Stimulated activated CD4-positive, alpha-beta T cell treated with anti-CD3 and anti-CD28 coated beads, Interleukin-1b, Interleukin-23, amount 100 ng/mL, for 4 hours (primary cell): ENCODE measurements at regions not wholly inside any gene's neighbourhood (a gene's known extent, or its start where the extent isn't known, plus 50 kb on each side); places are given as distances from the start of the nearest gene placed in this dataset.
"Not testable (repeated sequence)": the region's sequence is repeated elsewhere in the genome, so short reads cannot be mapped to it uniquely, and the experiment has no call there.

ENCODE experiments used
- DNase-seq, 2 donors: peaks; one replicate each; pipeline ENCODE4 v3.0.0-alpha.2; 2020; ENCODE audit warnings: low read depth in 2 of 2

- no peak for DNase-seq
Observed at GRCh38 chr11:112615891-112616290, 345.3 kb upstream of the NCAM1 start.

- DNase-seq: no peak
Observed at GRCh38 chr11:112616327-112617097, 344.7 kb upstream of the NCAM1 start.

DNA sequence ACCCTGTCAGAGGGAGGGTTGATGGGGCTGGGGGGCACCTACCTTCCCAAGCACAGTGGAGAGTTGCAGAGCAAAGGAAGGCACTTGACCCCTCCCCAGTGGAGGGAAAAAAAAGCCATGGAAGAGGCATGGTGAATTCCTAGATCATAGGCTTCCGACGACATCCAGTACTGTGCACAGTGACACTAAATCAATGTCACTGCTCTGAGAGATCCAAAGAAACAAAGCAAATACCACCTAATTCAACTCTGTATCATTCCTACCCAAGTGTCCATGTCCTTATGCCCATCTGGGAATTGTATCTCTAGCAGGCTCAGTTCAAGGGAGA is 344.2 kb upstream of the NCAM1 start:
- DNase-seq: no peak

DNA sequence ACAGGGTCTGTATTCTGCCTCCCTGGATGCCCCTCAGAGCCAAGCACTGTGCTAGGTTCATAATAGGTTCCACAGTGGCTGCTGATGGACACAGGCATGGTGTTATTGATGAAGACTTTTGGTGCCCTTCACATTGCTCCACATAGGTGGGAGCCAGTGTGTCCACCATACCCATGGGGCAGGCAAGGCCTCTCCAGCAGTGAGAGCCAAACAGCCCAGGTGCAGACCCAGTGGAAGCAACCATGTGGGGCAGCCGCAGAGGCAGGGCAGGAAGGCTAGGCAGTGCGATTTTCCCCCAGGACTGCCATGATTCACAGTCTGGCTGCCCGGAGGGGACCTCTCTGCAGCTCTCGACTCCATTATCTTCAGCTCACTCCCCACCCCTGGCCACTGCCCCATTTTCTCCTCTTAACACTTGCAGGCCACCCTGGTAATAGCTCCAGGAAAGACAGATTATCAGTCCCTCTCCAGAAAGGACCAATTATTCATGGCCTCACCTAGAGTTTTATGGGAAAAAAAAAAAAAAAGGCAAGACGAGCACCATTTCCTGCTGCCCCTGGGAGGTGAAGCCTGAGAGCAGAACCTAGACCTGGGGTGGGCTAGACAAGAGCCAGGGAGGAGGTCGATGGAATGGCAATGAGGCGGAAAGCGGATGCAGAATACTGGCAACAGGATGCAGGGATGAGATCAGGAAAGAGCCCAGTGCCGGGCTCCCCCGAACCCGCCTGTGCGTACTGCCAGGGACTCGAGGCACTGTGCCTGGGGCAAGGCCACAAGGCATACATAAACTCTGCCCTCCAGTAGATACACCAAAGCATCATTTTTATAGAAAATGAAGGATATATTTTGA is 343.0 kb upstream of the NCAM1 start:
- DNase-seq: no peak

DNA sequence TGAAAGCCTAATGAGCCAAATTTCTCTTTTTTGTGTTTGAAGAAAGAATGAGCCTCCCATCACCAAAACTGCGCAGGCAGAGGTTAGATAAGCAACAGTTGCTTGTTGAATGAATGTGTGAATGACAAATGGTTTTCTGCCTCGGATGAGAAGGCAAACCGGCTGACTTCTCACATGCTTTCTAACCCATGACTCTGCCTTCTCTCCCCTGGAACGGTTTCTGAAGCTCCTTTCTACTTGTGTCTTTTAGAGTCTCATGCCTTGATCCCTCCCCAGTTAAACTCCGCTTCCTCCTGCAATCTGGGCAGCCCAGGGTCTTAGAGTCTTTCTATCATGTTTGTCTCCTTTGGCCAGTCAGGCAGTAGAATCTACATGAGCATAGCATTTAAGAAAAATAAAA is 342.1 kb upstream of the NCAM1 start:
- no peak for DNase-seq

DNA sequence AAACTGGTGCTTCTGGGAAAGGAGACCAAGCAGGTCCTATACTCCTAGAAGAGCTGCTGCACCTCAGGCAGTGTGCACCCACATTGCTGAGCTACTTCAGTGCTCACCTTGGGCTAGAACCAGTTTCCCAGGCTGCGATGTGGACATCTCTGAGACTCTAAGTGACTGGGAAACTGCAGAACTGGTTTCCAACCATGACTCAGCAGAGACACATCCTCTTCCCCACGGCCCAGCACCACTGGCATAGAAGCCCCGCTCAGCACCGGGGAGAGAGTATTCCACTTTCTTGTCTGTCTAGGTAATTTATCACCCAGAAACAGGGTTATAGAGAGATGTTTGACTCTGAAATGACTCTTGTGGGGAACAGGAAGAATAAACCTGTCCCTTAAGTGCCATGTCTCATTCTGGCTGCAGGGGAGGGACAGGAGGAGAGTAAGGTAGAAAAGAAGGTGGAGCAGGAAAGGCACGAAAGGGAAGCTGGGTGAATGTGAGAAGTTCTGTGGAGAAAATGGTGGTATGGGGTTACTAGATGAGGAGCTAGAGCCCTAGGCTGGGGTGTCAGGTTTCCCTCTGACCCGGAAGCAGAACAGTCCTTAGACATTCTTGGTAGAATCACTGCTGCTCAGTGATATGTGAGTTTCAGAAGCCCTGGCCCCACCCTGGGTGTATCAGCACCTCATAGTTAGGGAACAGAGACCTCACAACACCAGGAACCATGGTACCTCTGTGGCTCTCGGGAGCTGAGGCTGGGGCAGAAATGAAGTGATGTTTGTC is 340.4 kb upstream of the NCAM1 start:
- DNase-seq: no peak

GRCh38 chr11:112623057-112623456 is 338.2 kb upstream of the NCAM1 start:
- DNase-seq: no peak

- DNase-seq: no peak
Observed at GRCh38 chr11:112624431-112624830, 336.8 kb upstream of the NCAM1 start.

GRCh38 chr11:112624971-112625370 is 336.2 kb upstream of the NCAM1 start:
- not testable (repeated sequence) for DNase-seq

DNA sequence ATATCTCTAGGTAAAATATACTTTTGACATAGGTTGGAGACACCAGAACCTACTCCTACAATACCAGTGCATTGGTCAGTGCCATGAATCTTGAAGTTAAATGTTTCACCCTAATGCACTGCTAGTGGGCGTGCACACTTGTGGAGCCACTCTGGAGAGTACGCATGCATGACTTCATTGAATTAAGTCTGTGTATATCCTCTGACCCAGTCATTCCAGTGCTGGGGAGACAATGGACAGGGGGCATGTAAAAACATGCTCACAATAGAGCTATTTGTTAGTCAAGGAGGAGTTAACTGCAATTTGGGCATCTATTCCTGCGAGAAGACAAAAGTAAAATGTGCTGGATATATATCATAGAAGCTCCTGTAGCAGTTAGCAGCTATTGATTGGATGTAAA is 335.4 kb upstream of the NCAM1 start:
- DNase-seq: no peak

DNA sequence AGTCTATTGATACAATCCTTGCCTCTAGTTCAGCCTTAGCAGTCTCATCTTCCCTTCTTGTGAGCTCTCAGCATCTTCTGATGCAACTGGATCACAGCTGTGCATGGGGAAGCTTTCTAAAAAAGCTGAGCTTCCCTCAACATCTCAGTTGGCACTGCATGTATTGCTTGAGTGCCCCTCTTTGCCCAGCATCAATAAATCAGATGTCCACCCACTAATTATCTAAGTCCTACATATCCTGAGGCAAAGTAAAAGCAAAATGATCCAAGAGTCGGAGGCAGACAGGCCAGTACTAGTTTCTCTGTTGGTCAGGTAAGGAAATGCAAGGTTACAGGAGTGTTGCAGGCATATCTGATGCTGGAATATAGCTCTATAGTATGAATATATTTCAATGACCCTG is 334.5 kb upstream of the NCAM1 start:
- no peak for DNase-seq

DNA sequence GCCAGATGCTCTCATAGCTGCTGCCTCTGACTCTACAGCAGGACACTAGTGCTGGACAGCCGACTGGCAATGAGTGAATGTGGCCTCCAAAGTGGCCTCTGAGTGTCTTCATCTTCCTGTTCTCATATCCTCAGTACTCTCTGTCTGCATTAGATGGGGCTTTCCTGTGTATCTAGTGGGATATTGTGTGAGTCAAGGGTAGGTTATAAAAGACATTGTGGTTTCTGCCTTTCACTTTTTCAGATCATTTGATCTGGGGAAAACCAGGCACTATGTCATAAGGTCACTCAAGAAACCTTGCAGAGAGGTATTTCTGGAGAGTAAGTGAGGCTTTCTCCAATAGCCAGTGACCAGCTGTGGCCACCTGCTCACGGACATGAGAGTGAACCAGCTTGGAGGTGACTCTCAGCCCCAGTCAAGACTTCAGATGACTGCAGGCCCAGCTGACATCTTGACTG is 333.6 kb upstream of the NCAM1 start:
- DNase-seq: no peak

- no peak for DNase-seq
Observed at GRCh38 chr11:112628676-112629075, 332.5 kb upstream of the NCAM1 start.

- no peak for DNase-seq
Observed at GRCh38 chr11:112630496-112630895, 330.7 kb upstream of the NCAM1 start.

- no peak for DNase-seq
Observed at GRCh38 chr11:112631333-112631732, 329.9 kb upstream of the NCAM1 start.

- no peak for DNase-seq
Observed at GRCh38 chr11:112632866-112633505, 328.2 kb upstream of the NCAM1 start.

GRCh38 chr11:112634551-112634950 is 326.7 kb upstream of the NCAM1 start:
- DNase-seq: no peak

GRCh38 chr11:112634995-112635737 is 326.1 kb upstream of the NCAM1 start:
- no peak for DNase-seq

DNA sequence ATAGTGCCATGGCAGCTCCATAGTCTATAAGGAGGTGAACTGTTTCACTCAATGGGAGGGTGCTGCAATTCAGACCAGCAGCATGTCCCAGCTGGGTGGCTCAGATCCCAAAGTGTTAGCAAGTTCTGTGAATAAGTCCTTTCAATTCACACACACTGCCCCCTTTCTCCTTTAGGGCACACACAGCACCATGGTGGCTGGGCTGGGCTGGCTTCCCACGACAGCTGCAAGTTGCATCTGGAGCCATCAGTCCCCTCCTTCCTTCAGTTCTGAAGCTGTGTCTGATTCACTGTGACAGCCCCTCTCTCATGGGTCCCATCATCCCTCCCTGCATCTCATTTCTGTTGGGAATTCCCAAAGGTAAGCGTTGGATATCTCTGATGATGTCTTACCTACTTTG is 324.1 kb upstream of the NCAM1 start:
- DNase-seq: no peak

DNA sequence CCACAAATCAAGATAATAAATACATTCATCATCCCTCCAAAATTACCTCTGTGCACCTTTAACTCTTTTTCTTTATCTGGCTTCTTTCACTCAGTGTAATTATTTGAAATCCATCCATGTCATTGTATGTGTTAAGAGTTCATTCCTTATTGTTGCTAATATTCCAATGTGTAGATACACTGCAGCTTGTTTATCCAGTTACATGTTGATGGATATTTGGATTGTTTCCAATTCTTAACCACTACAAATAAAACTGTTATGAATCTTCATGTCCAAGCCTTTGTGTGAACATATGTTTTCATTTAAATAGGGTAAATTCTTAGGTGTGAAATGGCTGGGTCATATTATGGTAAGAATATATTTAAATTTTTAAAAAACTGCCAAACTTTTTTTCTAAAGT is 323.3 kb upstream of the NCAM1 start:
- no peak for DNase-seq

DNA sequence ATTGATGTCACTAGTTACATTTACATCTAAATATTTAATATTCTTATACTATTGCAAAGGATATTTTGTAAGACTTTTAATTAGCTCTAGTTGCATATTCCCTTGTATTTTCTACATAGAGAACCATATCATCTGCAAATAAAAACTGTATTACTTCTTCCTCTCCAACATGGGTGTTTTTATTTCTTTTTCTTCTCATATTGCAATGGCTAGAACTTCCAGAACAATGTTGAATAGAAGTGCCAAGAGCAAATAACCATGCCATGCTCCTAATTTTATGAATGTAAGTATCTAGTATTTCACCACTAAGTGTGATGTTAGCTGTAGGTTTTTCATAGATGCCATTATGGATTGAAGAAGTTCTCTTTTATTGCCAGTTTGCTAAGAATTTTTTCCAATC is 321.8 kb upstream of the NCAM1 start:
- DNase-seq: no peak
